PC-9 (cell line): ENCODE measurements at regions not wholly inside any gene's neighbourhood (a gene's known extent, or its start where the extent isn't known, plus 50 kb on each side); places are given as distances from the start of the nearest gene placed in this dataset.

ENCODE experiments used
- BruUV-seq: library from RNA; stranded (reverse); fragments of 400-500 nt; replicated peaks from 2 replicates; lab custom pipeline; 2021; lab: Mats Ljungman, UMichigan
- CTCF ChIA-PET: fragments of 300-600 bp; sonication (Branson Sonifier 250); formaldehyde crosslinking; loops from one replicate; lab custom pipeline; 2022; ENCODE audit warnings: antibody characterized with exemption; lab: Charles Lee
- POLR2A ChIA-PET: fragments of 300-600 bp; sonication (Branson Sonifier 250); formaldehyde crosslinking; loops from one replicate; lab custom pipeline; 2022; ENCODE audit warnings: antibody characterized with exemption; ENCODE audit not compliant: unreplicated experiment; lab: Charles Lee
- DNase-seq, 2 experiments: peaks; one replicate each; pipeline versions ENCODE4 v3.0.0 to v3.0.0-alpha.2; 2015 to 2022; ENCODE audit warnings: mixed read lengths in 1 of 2
- H2AFZ ChIP-seq: fragments of 200-600 bp; sonication (generic); 2 replicates; pipeline ENCODE4 v1.8.1; 2017; ENCODE audit warnings: antibody characterized with exemption
- H3F3A ChIP-seq: fragments of 200-600 bp; sonication (generic); 2 replicates; pipeline ENCODE4 v1.8.1; 2017; ENCODE audit warnings: antibody characterized with exemption, mild to moderate bottlenecking, low read depth; ENCODE audit not compliant: insufficient read depth
- H3K27ac ChIP-seq: fragments of 200-600 bp; sonication (generic); 2 replicates; pipeline ENCODE4 v1.6.1; 2016; ENCODE audit warnings: mixed run types
- H3K27me3 ChIP-seq: fragments of 200-600 bp; sonication (generic); 2 replicates; pipeline ENCODE4 v1.6.1; 2016; ENCODE audit warnings: low read depth, mixed run types; ENCODE audit not compliant: insufficient read depth
- H3K36me3 ChIP-seq: fragments of 200-600 bp; sonication (generic); 2 replicates; pipeline ENCODE4 v1.6.1; 2016; ENCODE audit warnings: low read depth, mixed run types
- H3K4me1 ChIP-seq: fragments of 200-600 bp; sonication (generic); replicated peaks from 2 replicates; pipeline ENCODE4 v1.6.1; 2016; ENCODE audit warnings: mixed run types; ENCODE audit not compliant: insufficient read depth
- H3K4me2 ChIP-seq: fragments of 200-600 bp; sonication (generic); 2 replicates; pipeline ENCODE4 v1.6.1; 2017; ENCODE audit warnings: mixed run types
- H3K4me3 ChIP-seq: fragments of 200-600 bp; sonication (generic); 2 replicates; pipeline ENCODE4 v1.6.1; 2016; ENCODE audit warnings: mixed run types
- H3K79me2 ChIP-seq: fragments of 200-600 bp; sonication (generic); 2 replicates; pipeline ENCODE4 v1.6.1; 2017; ENCODE audit warnings: low read depth, mixed run types
- H3K9me2 ChIP-seq: fragments of 200-600 bp; sonication (generic); 2 replicates; pipeline ENCODE4 v1.8.1; 2017; ENCODE audit warnings: mild to moderate bottlenecking; ENCODE audit not compliant: insufficient read depth
- H3K9me3 ChIP-seq: fragments of 200-600 bp; sonication (generic); 2 replicates; pipeline ENCODE4 v1.8.1; 2016; ENCODE audit warnings: low read depth; ENCODE audit not compliant: insufficient read depth
- H4K20me1 ChIP-seq: fragments of 200-600 bp; sonication (generic); 2 replicates; pipeline ENCODE4 v1.8.1; 2017; ENCODE audit not compliant: insufficient read depth
- CTCF ChIP-seq: fragments of 200-600 bp; sonication (generic); conservative IDR thresholded peaks from 2 replicates; pipeline ENCODE4 v1.6.1; 2017; ENCODE audit warnings: mixed run types, antibody characterized with exemption, mild to moderate bottlenecking, moderate library complexity
- EZH2 ChIP-seq: fragments of 200-600 bp; sonication (generic); IDR thresholded peaks from 2 replicates; pipeline ENCODE4 v1.8.0; 2017; ENCODE audit warnings: antibody characterized with exemption, low read depth
- intact Hi-C: fragments of 100-400 bp; cut with micrococcal nuclease; formaldehyde crosslinking; loops from one replicate; pipeline ENCODE4 v1.10.0; 2022; ENCODE audit not compliant: unreplicated experiment

- intact Hi-C loops, result no loop called here
- Histone ChIP-seq H3F3A (peaks cover 84% of the 10 kb centered on the region), H3K79me2 (peaks cover 81% of the 10 kb centered on the region), H3K36me3 (peaks cover 53% of the 10 kb centered on the region), H4K20me1 (peaks cover 67% of the 10 kb centered on the region), H3K9me2 (no peaks in the 10 kb centered on the region), H3K4me1 (no peaks in the 10 kb centered on the region), H2AFZ (no peak overlapping the region), H3K4me3 (no peak overlapping the region), H3K9me3 (no peaks in the 10 kb centered on the region), H3K4me2 (no peak overlapping the region), H3K27ac (no peak overlapping the region), H3K27me3 (no peaks in the 10 kb centered on the region)
- BruUV-seq, result no TSS peak
- ChIA-PET POLR2A (no interaction called here), CTCF (no interaction called here)
- no peak for TF ChIP-seq EZH2
- TF ChIP-seq CTCF, result no peak
- DNase-seq, result no peak
Observed at GRCh38 chr11:69358398-69359020, 64.6 kb downstream of the MYEOV start.

GRCh38 chr11:69359735-69360480 lies 66.0 kb downstream of the MYEOV start:
- Histone ChIP-seq H3K36me3 (peaks cover 44% of the 10 kb centered on the region), H3F3A (peaks cover 80% of the 10 kb centered on the region), H3K79me2 (peaks cover 79% of the 10 kb centered on the region), H3K4me1 (no peaks in the 10 kb centered on the region), H3K4me2 (no peak overlapping the region), H3K27ac (peak overlapping the region; percentile 28; the same call in 1 of the 2 replicates), H3K27me3 (no peaks in the 10 kb centered on the region), H3K9me3 (no peaks in the 10 kb centered on the region), H3K9me2 (no peaks in the 10 kb centered on the region), H2AFZ (no peak overlapping the region), H3K4me3 (no peak overlapping the region), H4K20me1 (peaks cover 65% of the 10 kb centered on the region)
- no peak for TF ChIP-seq CTCF
- no peak for TF ChIP-seq EZH2
- DNase-seq, result no peak
- ChIA-PET POLR2A (interaction anchor here (0.6 kb wide), 1 partner anchor 83 kb away, joined by 7 read pairs; no protein-coding TSS in a partner anchor), CTCF (interaction anchor here (0.6 kb wide), 1 partner anchor 401 kb away, joined by 9 read pairs; no protein-coding TSS in a partner anchor)
- intact Hi-C loops, result no loop called here
- BruUV-seq, result TSS peak; percentile 10

GRCh38 chr11:69360606-69361005 lies 66.7 kb downstream of the MYEOV start:
- no peak for DNase-seq
- Histone ChIP-seq H3K9me3 (no peaks in the 10 kb centered on the region), H3K36me3 (peaks cover 38% of the 10 kb centered on the region), H2AFZ (no peak overlapping the region), H3F3A (peaks cover 83% of the 10 kb centered on the region), H3K4me1 (no peaks in the 10 kb centered on the region), H3K27ac (peak overlapping the region; percentile 28; the same call in 1 of the 2 replicates), H4K20me1 (peaks cover 58% of the 10 kb centered on the region), H3K79me2 (peaks cover 72% of the 10 kb centered on the region), H3K4me2 (no peak overlapping the region), H3K4me3 (no peak overlapping the region), H3K9me2 (no peaks in the 10 kb centered on the region), H3K27me3 (no peaks in the 10 kb centered on the region)
- ChIA-PET POLR2A (interaction anchor here (0.5 to 0.6 kb wide), 2 partner anchors 22 to 83 kb away, joined by 3 to 7 read pairs; no protein-coding TSS in a partner anchor), CTCF (interaction anchor here (0.6 kb wide), 1 partner anchor 402 kb away, joined by 9 read pairs; no protein-coding TSS in a partner anchor)
- no peak for TF ChIP-seq CTCF
- no peak for TF ChIP-seq EZH2
- intact Hi-C loops, result no loop called here
- BruUV-seq, result no TSS peak
